Neural cell (in vitro differentiated cells): ENCODE measurements at regions not wholly inside any gene's neighbourhood (a gene's known extent, or its start where the extent isn't known, plus 50 kb on each side); places are given as distances from the start of the nearest gene placed in this dataset.

Source experiments
- H2AFZ ChIP-seq: fragments of 200-600, 300-800 bp; sonication (generic), shearing (Covaris generic); 2 replicates; pipeline ENCODE4 v1.6.0; 2014; ENCODE audit warnings: low read depth, mild to moderate bottlenecking, antibody characterized with exemption, low read length, moderate library complexity
- H3F3A ChIP-seq: fragments of 200-600 bp; shearing (Covaris generic); 2 replicates; pipeline ENCODE4 v1.6.1; 2016; ENCODE audit warnings: mild to moderate bottlenecking, moderate library complexity, mixed read lengths, antibody characterized with exemption, low read length; ENCODE audit not compliant: insufficient read depth, poor library complexity, severe bottlenecking
- H3K27ac ChIP-seq: fragments of 200-600, 300-800 bp; sonication (generic), shearing (Covaris generic); 2 replicates; pipeline ENCODE4 v1.5.1; 2014; ENCODE audit warnings: mild to moderate bottlenecking, low read length, moderate library complexity
- H3K27me3 ChIP-seq: fragments of 300-800, 200-600 bp; sonication (generic), shearing (Covaris generic); 2 replicates; pipeline ENCODE4 v1.6.0; 2014; ENCODE audit warnings: mild to moderate bottlenecking, low read depth, low read length, moderate library complexity; ENCODE audit not compliant: insufficient read depth
- H3K36me3 ChIP-seq: fragments of 300-800, 200-600 bp; sonication (generic), shearing (Covaris generic); 2 replicates; pipeline ENCODE4 v1.5.1; 2014; ENCODE audit warnings: mild to moderate bottlenecking, antibody characterized with exemption, low read length, moderate library complexity; ENCODE audit not compliant: insufficient read depth
- H3K4me2 ChIP-seq: fragments of 300-800, 200-600 bp; sonication (generic), shearing (Covaris generic); 2 replicates; pipeline ENCODE4 v1.6.0; 2014; ENCODE audit warnings: mild to moderate bottlenecking, low read length
- H3K4me3 ChIP-seq: fragments of 300-800, 200-600 bp; sonication (generic), shearing (Covaris generic); 2 replicates; pipeline ENCODE4 v1.5.1; 2014; ENCODE audit warnings: mild to moderate bottlenecking, low read length, moderate library complexity
- H3K79me2 ChIP-seq: fragments of 200-600 bp; shearing (Covaris generic); replicated peaks from 2 replicates; pipeline ENCODE4 v1.6.0; 2014; ENCODE audit warnings: mild to moderate bottlenecking, low read length, moderate library complexity; ENCODE audit not compliant: insufficient read depth
- H3K9ac ChIP-seq: fragments of 300-800, 200-600 bp; sonication (generic), shearing (Covaris generic); 2 replicates; pipeline ENCODE4 v1.6.1; 2016; ENCODE audit warnings: mild to moderate bottlenecking, low read length, mixed read lengths
- H3K9me2 ChIP-seq: fragments of 200-600 bp; shearing (Covaris generic); 2 replicates; pipeline ENCODE4 v1.6.1; 2016; ENCODE audit warnings: mild to moderate bottlenecking, low read length, mixed read lengths; ENCODE audit not compliant: insufficient read depth
- H3K9me3 ChIP-seq: fragments of 200-600, 300-800 bp; sonication (generic), shearing (Covaris generic); 2 replicates; pipeline ENCODE4 v1.6.1; 2016; ENCODE audit warnings: mild to moderate bottlenecking, mixed run types, low read length, moderate library complexity, mixed read lengths
- H4K20me1 ChIP-seq: fragments of 200-600 bp; shearing (Covaris generic); 2 replicates; pipeline ENCODE4 v1.6.1; 2016; ENCODE audit warnings: mild to moderate bottlenecking, mixed run types; ENCODE audit not compliant: insufficient read depth
- EP300 ChIP-seq: fragments of 450-650 bp; conservative IDR thresholded peaks from 2 replicates; pipeline ENCODE4 v1.6.1; 2014; ENCODE audit warnings: antibody characterized with exemption, mild to moderate bottlenecking, moderate library complexity; ENCODE audit not compliant: poor library complexity, severe bottlenecking
- EZH2 ChIP-seq: fragments of 200-600, 300-800 bp; shearing (Covaris generic), sonication (generic); IDR thresholded peaks from 2 replicates; pipeline ENCODE4 v1.6.1; 2014; ENCODE audit warnings: antibody characterized with exemption, low read length, borderline replicate concordance, mild to moderate bottlenecking; ENCODE audit not compliant: insufficient read depth, poor library complexity, severe bottlenecking
- MXI1 ChIP-seq: fragments of 450-650 bp; conservative IDR thresholded peaks from 2 replicates; pipeline ENCODE4 v1.6.1; 2014; ENCODE audit warnings: antibody characterized with exemption, mild to moderate bottlenecking; ENCODE audit not compliant: poor library complexity, severe bottlenecking
- POLR2AphosphoS5 ChIP-seq: IDR thresholded peaks from 2 replicates; pipeline ENCODE4 v1.6.1; 2012
- RAD21 ChIP-seq: fragments of 450-650 bp; conservative IDR thresholded peaks from 2 replicates; pipeline ENCODE4 v1.6.1; 2014; ENCODE audit warnings: antibody characterized with exemption, mild to moderate bottlenecking, moderate library complexity
- SMC3 ChIP-seq: fragments of 450-650 bp; conservative IDR thresholded peaks from 2 replicates; pipeline ENCODE4 v1.6.1; 2014; ENCODE audit warnings: antibody characterized with exemption, mild to moderate bottlenecking, moderate library complexity; ENCODE audit not compliant: poor library complexity
- TAF1 ChIP-seq: IDR thresholded peaks from 2 replicates; pipeline ENCODE4 v1.6.1; 2012; ENCODE audit warnings: low read depth
- TF ChIP-seq, protein P1 (sequence below): IDR thresholded peaks from 2 replicates; pipeline ENCODE4 v1.6.1; 2012; ENCODE audit warnings: borderline replicate concordance
- TF ChIP-seq, protein P2 (sequence below): fragments of 450-650 bp; IDR thresholded peaks from 2 replicates; pipeline ENCODE4 v1.5.1; 2014; ENCODE audit warnings: antibody characterized with exemption, mild to moderate bottlenecking, moderate library complexity; ENCODE audit not compliant: poor library complexity, severe bottlenecking

DNA sequence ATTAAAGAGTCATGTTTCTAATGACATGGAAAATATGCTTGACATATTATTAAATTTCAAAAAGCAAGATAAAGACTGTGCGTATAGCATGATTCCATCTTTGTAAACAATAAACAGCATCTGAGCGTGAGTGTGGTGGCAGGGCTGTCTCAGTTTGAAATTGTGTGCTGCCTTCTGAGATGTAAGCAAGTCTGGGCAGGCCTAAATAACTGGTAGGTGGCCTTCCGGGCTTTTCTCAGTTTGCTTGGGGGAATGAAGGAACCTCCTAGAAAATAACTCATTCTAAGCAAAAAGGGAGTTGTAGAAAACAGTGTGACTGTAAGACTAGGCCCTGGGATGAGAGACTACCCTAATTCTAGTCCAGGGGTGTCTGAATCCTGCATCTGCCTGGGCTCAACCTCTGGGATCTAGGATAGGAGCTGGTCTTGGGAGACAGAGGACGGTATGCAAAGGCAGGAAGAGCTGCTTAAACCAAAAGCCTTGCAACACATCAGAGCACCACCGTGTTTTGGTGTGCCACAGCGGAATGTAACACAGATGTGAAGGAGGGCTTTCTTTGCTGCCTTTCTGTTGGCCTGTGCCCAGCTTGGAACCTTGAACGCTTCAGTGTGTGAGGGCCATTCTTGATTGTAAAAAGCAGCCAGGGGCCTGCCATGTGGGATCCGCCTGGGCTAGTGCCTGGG, 63.5 kb upstream of the L3MBTL3 start:
- Histone ChIP-seq H2AFZ (no peak overlapping the region), H3K79me2 (no peaks in the 10 kb centered on the region), H3K27ac (no peak overlapping the region), H3K9me3 (no peaks in the 10 kb centered on the region), H4K20me1 (no peaks in the 10 kb centered on the region), H3K4me3 (no peak overlapping the region), H3K9me2 (no peaks in the 10 kb centered on the region), H3K4me2 (no peak overlapping the region), H3K36me3 (no peaks in the 10 kb centered on the region), H3F3A (no peaks in the 10 kb centered on the region), H3K27me3 (no peaks in the 10 kb centered on the region), H3K9ac (no peak overlapping the region)
- TF ChIP-seq, protein P1, sequence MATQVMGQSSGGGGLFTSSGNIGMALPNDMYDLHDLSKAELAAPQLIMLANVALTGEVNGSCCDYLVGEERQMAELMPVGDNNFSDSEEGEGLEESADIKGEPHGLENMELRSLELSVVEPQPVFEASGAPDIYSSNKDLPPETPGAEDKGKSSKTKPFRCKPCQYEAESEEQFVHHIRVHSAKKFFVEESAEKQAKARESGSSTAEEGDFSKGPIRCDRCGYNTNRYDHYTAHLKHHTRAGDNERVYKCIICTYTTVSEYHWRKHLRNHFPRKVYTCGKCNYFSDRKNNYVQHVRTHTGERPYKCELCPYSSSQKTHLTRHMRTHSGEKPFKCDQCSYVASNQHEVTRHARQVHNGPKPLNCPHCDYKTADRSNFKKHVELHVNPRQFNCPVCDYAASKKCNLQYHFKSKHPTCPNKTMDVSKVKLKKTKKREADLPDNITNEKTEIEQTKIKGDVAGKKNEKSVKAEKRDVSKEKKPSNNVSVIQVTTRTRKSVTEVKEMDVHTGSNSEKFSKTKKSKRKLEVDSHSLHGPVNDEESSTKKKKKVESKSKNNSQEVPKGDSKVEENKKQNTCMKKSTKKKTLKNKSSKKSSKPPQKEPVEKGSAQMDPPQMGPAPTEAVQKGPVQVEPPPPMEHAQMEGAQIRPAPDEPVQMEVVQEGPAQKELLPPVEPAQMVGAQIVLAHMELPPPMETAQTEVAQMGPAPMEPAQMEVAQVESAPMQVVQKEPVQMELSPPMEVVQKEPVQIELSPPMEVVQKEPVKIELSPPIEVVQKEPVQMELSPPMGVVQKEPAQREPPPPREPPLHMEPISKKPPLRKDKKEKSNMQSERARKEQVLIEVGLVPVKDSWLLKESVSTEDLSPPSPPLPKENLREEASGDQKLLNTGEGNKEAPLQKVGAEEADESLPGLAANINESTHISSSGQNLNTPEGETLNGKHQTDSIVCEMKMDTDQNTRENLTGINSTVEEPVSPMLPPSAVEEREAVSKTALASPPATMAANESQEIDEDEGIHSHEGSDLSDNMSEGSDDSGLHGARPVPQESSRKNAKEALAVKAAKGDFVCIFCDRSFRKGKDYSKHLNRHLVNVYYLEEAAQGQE: no peak
- TF ChIP-seq, protein P2, sequence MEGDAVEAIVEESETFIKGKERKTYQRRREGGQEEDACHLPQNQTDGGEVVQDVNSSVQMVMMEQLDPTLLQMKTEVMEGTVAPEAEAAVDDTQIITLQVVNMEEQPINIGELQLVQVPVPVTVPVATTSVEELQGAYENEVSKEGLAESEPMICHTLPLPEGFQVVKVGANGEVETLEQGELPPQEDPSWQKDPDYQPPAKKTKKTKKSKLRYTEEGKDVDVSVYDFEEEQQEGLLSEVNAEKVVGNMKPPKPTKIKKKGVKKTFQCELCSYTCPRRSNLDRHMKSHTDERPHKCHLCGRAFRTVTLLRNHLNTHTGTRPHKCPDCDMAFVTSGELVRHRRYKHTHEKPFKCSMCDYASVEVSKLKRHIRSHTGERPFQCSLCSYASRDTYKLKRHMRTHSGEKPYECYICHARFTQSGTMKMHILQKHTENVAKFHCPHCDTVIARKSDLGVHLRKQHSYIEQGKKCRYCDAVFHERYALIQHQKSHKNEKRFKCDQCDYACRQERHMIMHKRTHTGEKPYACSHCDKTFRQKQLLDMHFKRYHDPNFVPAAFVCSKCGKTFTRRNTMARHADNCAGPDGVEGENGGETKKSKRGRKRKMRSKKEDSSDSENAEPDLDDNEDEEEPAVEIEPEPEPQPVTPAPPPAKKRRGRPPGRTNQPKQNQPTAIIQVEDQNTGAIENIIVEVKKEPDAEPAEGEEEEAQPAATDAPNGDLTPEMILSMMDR: no peak
- no peak for TF ChIP-seq POLR2AphosphoS5
- TF ChIP-seq RAD21: no peak
- TF ChIP-seq EZH2: no peak
- no peak for TF ChIP-seq TAF1
- TF ChIP-seq MXI1: no peak
- no peak for TF ChIP-seq EP300
- TF ChIP-seq SMC3: no peak

DNA sequence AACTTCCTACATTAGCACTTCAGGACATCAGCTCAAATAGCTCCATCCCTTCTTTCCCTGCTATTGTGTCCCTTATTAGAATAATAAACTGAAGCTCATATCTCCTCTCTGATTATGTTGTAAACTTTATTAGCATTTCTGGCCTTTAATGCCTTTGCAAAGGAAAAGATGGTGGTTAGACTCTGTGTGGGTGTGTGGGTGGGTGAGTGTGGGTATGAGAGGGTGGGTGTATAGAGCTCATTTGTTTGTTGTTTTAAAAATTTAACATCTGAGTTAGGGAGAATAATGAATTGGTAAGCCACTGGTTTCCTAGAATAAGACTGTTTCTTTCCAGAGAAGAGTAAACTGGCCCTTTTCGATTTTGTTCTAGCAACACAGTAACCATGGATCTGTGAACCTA, 70.6 kb upstream of the L3MBTL3 start:
- no peak for TF ChIP-seq EZH2
- TF ChIP-seq, protein P2: no peak
- TF ChIP-seq TAF1: no peak
- TF ChIP-seq EP300: no peak
- no peak for TF ChIP-seq RAD21
- TF ChIP-seq, protein P1: no peak
- no peaks in the 10 kb centered on the region for H3K79me2 ChIP-seq
- no peaks in the 10 kb centered on the region for H3K27me3 ChIP-seq
- H3K36me3 ChIP-seq: no peaks in the 10 kb centered on the region
- no peaks in the 10 kb centered on the region for H3K9me2 ChIP-seq
- H3K27ac ChIP-seq: no peak overlapping the region
- H3K9me3 ChIP-seq: no peaks in the 10 kb centered on the region
- no peak overlapping the region for H3K4me3 ChIP-seq
- H3F3A ChIP-seq: no peaks in the 10 kb centered on the region
- H2AFZ ChIP-seq: no peak overlapping the region
- H3K9ac ChIP-seq: no peak overlapping the region
- H4K20me1 ChIP-seq: no peaks in the 10 kb centered on the region
- H3K4me2 ChIP-seq: no peak overlapping the region
